GM12878 (cell line): ENCODE measurements at regions not wholly inside any gene's neighbourhood (a gene's known extent, or its start where the extent isn't known, plus 50 kb on each side); places are given as distances from the start of the nearest gene placed in this dataset.
A peak's percentile ranks its signal among the peaks of the same experiment; 100 is the strongest.

Experiments
- ATAC-seq: fragments of 200-7000 bp; cut with Tn5 transposase; 3 replicates; pipeline ENCODE4 v1.9.1; 2020; ENCODE audit warnings: mild to moderate bottlenecking, moderate library complexity
- BruUV-seq: library from RNA; stranded (reverse); fragments of 400-500 nt; replicated peaks from 2 replicates; lab custom pipeline; 2021; lab: Mats Ljungman, UMichigan
- CTCF ChIA-PET: fragments of 300-600 bp; sonication (Branson Sonifier 250); formaldehyde crosslinking; extraction: SDS; loops from one replicate; lab custom pipeline; 2021; ENCODE audit warnings: inconsistent platforms; lab: Yijun Ruan, JAX
- POLR2A ChIA-PET: fragments of 350-600 bp; formaldehyde crosslinking; extraction: SDS; loops from one replicate; lab custom pipeline; 2021; ENCODE audit warnings: inconsistent platforms; lab: Charles Lee
- RAD21 ChIA-PET: fragments of 300-600 bp; sonication (Branson Sonifier 250); formaldehyde crosslinking; loops from one replicate; lab custom pipeline; 2023; ENCODE audit warnings: antibody characterized with exemption; ENCODE audit not compliant: unreplicated experiment; lab: Charles Lee
- SMC1A ChIA-PET: fragments of 300-600 bp; sonication (Branson Sonifier 250); formaldehyde crosslinking; loops from one replicate; lab custom pipeline; 2023; ENCODE audit not compliant: unreplicated experiment, uncharacterized antibody; lab: Charles Lee
- DNase-seq: peaks from one replicate; pipeline ENCODE4 v3.0.0-alpha.2; 2011; ENCODE audit warnings: low read depth, low spot score
- FAIRE-seq: peaks from 3 replicates; lab custom pipeline; 2011; peaks lifted over from hg19 to GRCh38; lab: Jason Lieb, UNC
- H2AFZ ChIP-seq: 2 replicates; pipeline ENCODE4 v1.6.0; 2011; ENCODE audit warnings: low read depth, low read length, control low read depth; ENCODE audit not compliant: control insufficient read depth
- H3K27ac ChIP-seq: 2 replicates; pipeline ENCODE4 v1.5.1; 2011; ENCODE audit warnings: control low read depth; ENCODE audit not compliant: control insufficient read depth, insufficient read depth
- H3K27me3 ChIP-seq, 2 experiments: replicated peaks in 1 of 2; 2 replicates each; pipeline versions ENCODE4 v1.6.0 to v1.6.1; 2011; ENCODE audit warnings: low read length in 1 of 2; ENCODE audit not compliant: control insufficient read depth in 2 of 2, insufficient read depth in 2 of 2
- H3K36me3 ChIP-seq, 2 experiments: 2 replicates each; pipeline ENCODE4 v1.5.1; 2011; ENCODE audit warnings: low read length in 1 of 2; ENCODE audit not compliant: control insufficient read depth in 2 of 2, insufficient read depth in 2 of 2
- H3K4me1 ChIP-seq: 2 replicates; pipeline ENCODE4 v1.6.1; 2011; ENCODE audit warnings: mild to moderate bottlenecking, low read length, moderate library complexity, mixed read lengths; ENCODE audit not compliant: control insufficient read depth, insufficient read depth
- H3K4me2 ChIP-seq: 2 replicates; pipeline ENCODE4 v1.6.0; 2011; ENCODE audit warnings: control low read depth; ENCODE audit not compliant: control insufficient read depth, insufficient read depth
- H3K4me3 ChIP-seq: fragments of 200-600 bp; sonication (generic); 2 replicates; pipeline ENCODE4 v1.5.1; 2016
- H3K79me2 ChIP-seq: 2 replicates; pipeline ENCODE4 v1.6.0; 2011; ENCODE audit warnings: low read length; ENCODE audit not compliant: control insufficient read depth, insufficient read depth
- H3K9ac ChIP-seq: 2 replicates; pipeline ENCODE4 v1.8.0; 2011; ENCODE audit warnings: low read length, control low read depth, mixed read lengths; ENCODE audit not compliant: control insufficient read depth, insufficient read depth
- H3K9me3 ChIP-seq: replicated peaks from 3 replicates; pipeline ENCODE4 v1.5.1; 2011; ENCODE audit warnings: mild to moderate bottlenecking, low read length; ENCODE audit not compliant: control insufficient read depth, insufficient read depth
- H4K20me1 ChIP-seq: 2 replicates; pipeline ENCODE4 v1.6.0; 2011; ENCODE audit not compliant: control insufficient read depth, insufficient read depth
- ATF2 ChIP-seq: IDR thresholded peaks from 2 replicates; pipeline ENCODE4 v1.6.1; 2012; ENCODE audit warnings: low read length, inconsistent platforms
- BCLAF1 ChIP-seq: fragments of 450-650 bp; IDR thresholded peaks from 2 replicates; pipeline ENCODE4 v1.6.1; 2017; ENCODE audit warnings: antibody characterized with exemption, mild to moderate bottlenecking, moderate library complexity
- BHLHE40 ChIP-seq, 2 experiments: fragments of 450-650 bp in 1 of 2; IDR thresholded peaks; 2 replicates each; pipeline ENCODE4 v1.6.1; 2011 to 2017; ENCODE audit warnings: low read depth in 2 of 2, borderline replicate concordance in 1 of 2, improper control_type of control experiment in 1 of 2, low read length in 1 of 2, mild to moderate bottlenecking in 1 of 2
- CBX3 ChIP-seq: fragments of 200-600 bp; sonication (generic); IDR thresholded peaks from 2 replicates; pipeline ENCODE4 v1.6.1; 2016; ENCODE audit warnings: low read depth, borderline replicate concordance
- EP300 ChIP-seq, 2 experiments: fragments of 150-350 bp in 1 of 2; IDR thresholded peaks; 2 replicates each; pipeline ENCODE4 v1.6.1; 2011 to 2012; ENCODE audit warnings: low read depth in 2 of 2, low read length in 2 of 2, borderline replicate concordance in 1 of 2, improper control_type of control experiment in 1 of 2, inconsistent platforms in 1 of 2; ENCODE audit not compliant: control insufficient read depth in 1 of 2
- HCFC1 ChIP-seq: fragments of 150-350 bp; IDR thresholded peaks from 2 replicates; pipeline ENCODE4 v1.6.1; 2014; ENCODE audit warnings: low read length
- IRF5 ChIP-seq: fragments of 450-650 bp; IDR thresholded peaks from 2 replicates; pipeline ENCODE4 v1.6.1; 2017; ENCODE audit warnings: borderline replicate concordance
- RAD51 ChIP-seq: fragments of 450-650 bp; IDR thresholded peaks from 2 replicates; pipeline ENCODE4 v1.6.1; 2016; ENCODE audit warnings: moderate library complexity, mild to moderate bottlenecking, inconsistent platforms
- SMAD5 ChIP-seq: IDR thresholded peaks from 2 replicates; pipeline ENCODE4 v1.6.1; 2016; ENCODE audit warnings: antibody characterized with exemption, low read depth
- TCF12 ChIP-seq: IDR thresholded peaks from 2 replicates; pipeline ENCODE4 v1.6.1; 2011; ENCODE audit warnings: low read depth, mild to moderate bottlenecking, low read length
- ZBTB33 ChIP-seq: fragments of 450-650 bp; IDR thresholded peaks from 2 replicates; pipeline ENCODE4 v1.6.1; 2017; ENCODE audit warnings: mild to moderate bottlenecking
- ZBTB4 ChIP-seq: fragments of 450-650 bp; formaldehyde crosslinking; IDR thresholded peaks from 2 replicates; pipeline ENCODE4 v1.4.0; 2022; ENCODE audit warnings: mild to moderate bottlenecking, moderate library complexity
- WGBS: methylation state at CpG from one replicate; pipeline ENCODE4 v1.1.6; 2016; ENCODE audit warnings: low lambda C conversion rate; ENCODE audit not compliant: insufficient replicate concordance, insufficient coverage; ENCODE audit errors: missing lambda C conversion rate; 5-methylcytosine and 5-hydroxymethylcytosine counted together
- in situ Hi-C: fragments of 300-500 bp; cut with MboI; formaldehyde crosslinking; loops from 9 replicates; pipeline ENCODE4 v1.14.3; 2018; ENCODE audit warnings: mixed read lengths
- intact Hi-C: fragments of 100-400 bp; cut with micrococcal nuclease; formaldehyde crosslinking; loops from one replicate; pipeline ENCODE4 v1.14.2; 2022; ENCODE audit not compliant: unreplicated experiment

GRCh38 chr10:2761971-2762370 lies 305.4 kb upstream of the PFKP start:
- Histone ChIP-seq H3K4me3 (no peak overlapping the region), H3K9me3 (no peaks in the 10 kb centered on the region; the same call in 2 of the 3 replicates), H3K4me2 (no peak overlapping the region), H3K36me3 (no peaks in the 10 kb centered on the region), H3K79me2 (no peaks in the 10 kb centered on the region), H3K9ac (no peak overlapping the region), H2AFZ (no peak overlapping the region), H4K20me1 (no peaks in the 10 kb centered on the region), H3K27ac (no peak overlapping the region), H3K27me3 (no peaks in the 10 kb centered on the region), H3K4me1 (no peaks in the 10 kb centered on the region)
- ChIA-PET RAD21 (no interaction called here), SMC1A (interaction anchor here (0.6 kb wide), 1 partner anchor 1563 kb away, joined by 3 read pairs; no protein-coding TSS in a partner anchor), CTCF (no interaction called here), POLR2A (no interaction called here)
- 24% methylated on average over 4 of the region's 4 CpGs for WGBS
- peak; percentile 15 for DNase-seq
- intact Hi-C loops (no loop called here), in situ Hi-C loops (no loop called here)
- BruUV-seq: no TSS peak
- no peak for FAIRE-seq
- peak; percentile 73 for ATAC-seq
- TF ChIP-seq IRF5: no peak
- no peak for TF ChIP-seq RAD51
- no peak for TF ChIP-seq TCF12
- TF ChIP-seq ATF2: no peak
- no peak for TF ChIP-seq BHLHE40 (IDR thresholded peaks at IDR 0.05; ENCODE audit: borderline replicate concordance in 1 of 2, low read depth in 2 of 2, low read length in 1 of 2)
- no peak for TF ChIP-seq SMAD5
- TF ChIP-seq BCLAF1: no peak
- TF ChIP-seq HCFC1: no peak
- TF ChIP-seq CBX3: no peak
- TF ChIP-seq ZBTB33: no peak
- no peak for TF ChIP-seq EP300 (IDR thresholded peaks at IDR 0.05; ENCODE audit: borderline replicate concordance in 1 of 2, control insufficient read depth in 1 of 2, low read depth in 2 of 2, low read length in 2 of 2)
- TF ChIP-seq ZBTB4 (CRISPR knock-in tag): no peak
